ENCODE measurements at regions not wholly inside any gene's neighbourhood (a gene's known extent, or its start where the extent isn't known, plus 50 kb on each side); places are given as distances from the start of the nearest gene placed in this dataset.
"Not testable (repeated sequence)": the region's sequence is repeated elsewhere in the genome, so short reads cannot be mapped to it uniquely, and the experiment has no call there.

- Mint-ChIP-seq H3K27ac (no peak overlapping the region), H3K27me3 (no peaks in the 10 kb centered on the region), H3K4me3 (no peak overlapping the region), H3K9me3 (peaks cover 10 to 11% of the 10 kb centered on the region in 2 donors), H3K4me1 (no peaks in the 10 kb centered on the region), H3K36me3 (no peaks in the 10 kb centered on the region)
- ATAC-seq (replicated peaks) (no peak), DNase-seq (no peak)
Measured at GRCh38 chr16:59336136-59336695, 602.1 kb upstream of the GOT2 start.

- H3K4me1 Mint-ChIP-seq; H3K36me3 Mint-ChIP-seq; ATAC-seq (replicated peaks); H3K4me3 Mint-ChIP-seq; H3K27me3 Mint-ChIP-seq; DNase-seq: not testable (repeated sequence)
- Mint-ChIP-seq H3K27ac (peak overlapping the region; percentile 22), H3K9me3 (peaks cover 8 to 10% of the 10 kb centered on the region in 2 donors)
Measured at GRCh38 chr16:59331708-59332107, 597.6 kb upstream of the GOT2 start.

- Mint-ChIP-seq H3K27me3 (no peaks in the 10 kb centered on the region), H3K9me3 (peaks cover 10% of the 10 kb centered on the region in 2 donors), H3K36me3 (no peaks in the 10 kb centered on the region), H3K27ac (peak overlapping the region; percentile 37), H3K4me1 (no peaks in the 10 kb centered on the region), H3K4me3 (no peak overlapping the region)
- ATAC-seq (replicated peaks) (no peak), DNase-seq (no peak)
Measured at GRCh38 chr16:59330019-59330670, 596.0 kb upstream of the GOT2 start.

DNA sequence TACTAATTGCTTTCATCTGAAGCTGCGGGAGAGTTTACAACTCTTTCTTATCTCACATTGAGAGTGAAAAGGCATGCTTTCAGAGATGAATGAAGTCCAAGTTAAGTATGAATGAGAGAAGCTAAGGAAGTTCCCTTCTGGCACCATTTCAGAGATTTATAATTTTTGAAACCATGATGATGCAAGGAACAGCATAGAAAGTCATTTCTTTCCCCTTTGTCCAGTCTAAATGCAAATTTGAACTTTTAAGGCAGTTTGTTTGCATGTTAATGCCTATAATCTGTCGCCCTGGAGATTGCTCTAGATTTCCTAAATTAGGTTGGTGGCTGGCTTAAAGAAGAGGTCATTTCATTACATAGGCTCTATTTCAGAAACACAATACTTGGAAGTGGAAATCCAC lies 594.8 kb upstream of the GOT2 start:
- DNase-seq (no peak), ATAC-seq (replicated peaks) (no peak)
- Mint-ChIP-seq H3K36me3 (no peaks in the 10 kb centered on the region), H3K4me3 (no peak overlapping the region), H3K27me3 (no peaks in the 10 kb centered on the region), H3K4me1 (no peaks in the 10 kb centered on the region), H3K27ac (no peak overlapping the region), H3K9me3 (peaks cover 7 to 10% of the 10 kb centered on the region in 2 donors)

GRCh38 chr16:59327894-59328293 lies 593.8 kb upstream of the GOT2 start:
- H3K27me3 Mint-ChIP-seq = no peaks in the 10 kb centered on the region
- H3K9me3 Mint-ChIP-seq = peaks cover 7 to 8% of the 10 kb centered on the region in 2 donors
- H3K4me1 Mint-ChIP-seq = no peaks in the 10 kb centered on the region
- H3K27ac Mint-ChIP-seq = no peak overlapping the region
- H3K36me3 Mint-ChIP-seq = no peaks in the 10 kb centered on the region
- DNase-seq (no peak), ATAC-seq (replicated peaks) (no peak)
- H3K4me3 Mint-ChIP-seq = no peak overlapping the region

GRCh38 chr16:59326955-59327354 lies 592.8 kb upstream of the GOT2 start:
- DNase-seq (no peak), ATAC-seq (replicated peaks) (no peak)
- peaks cover 4 to 5% of the 10 kb centered on the region in 2 donors for H3K9me3 Mint-ChIP-seq
- H3K4me3 Mint-ChIP-seq = no peak overlapping the region
- no peak overlapping the region for H3K27ac Mint-ChIP-seq
- H3K36me3 Mint-ChIP-seq = no peaks in the 10 kb centered on the region
- H3K4me1 Mint-ChIP-seq = no peaks in the 10 kb centered on the region
- H3K27me3 Mint-ChIP-seq = no peaks in the 10 kb centered on the region

DNA sequence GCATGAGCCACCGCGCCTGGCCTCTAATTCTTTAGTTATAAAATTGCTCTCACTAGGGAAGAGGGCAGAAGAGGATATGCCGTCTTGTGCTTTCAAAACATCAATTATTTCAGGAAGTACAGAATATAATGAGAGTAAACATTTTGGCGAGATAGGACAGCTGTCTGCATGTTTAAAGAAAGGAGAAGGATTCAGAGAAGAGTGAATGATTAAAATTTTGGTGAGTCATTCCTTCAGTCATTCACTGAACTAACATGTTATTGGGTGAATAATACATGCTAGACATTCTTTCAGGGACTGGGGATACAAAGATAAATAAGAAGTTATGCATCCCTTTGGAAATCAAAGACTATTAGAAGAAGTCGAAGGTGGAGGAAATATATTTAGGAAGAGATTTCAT lies 590.3 kb upstream of the GOT2 start:
- Mint-ChIP-seq H3K9me3 (peaks cover 0 to 1% of the 10 kb centered on the region in 2 donors), H3K36me3 (no peaks in the 10 kb centered on the region), H3K4me1 (no peaks in the 10 kb centered on the region), H3K27ac (no peak overlapping the region), H3K27me3 (no peaks in the 10 kb centered on the region), H3K4me3 (no peak overlapping the region)
- DNase-seq (no peak), ATAC-seq (replicated peaks) (no peak)

DNA sequence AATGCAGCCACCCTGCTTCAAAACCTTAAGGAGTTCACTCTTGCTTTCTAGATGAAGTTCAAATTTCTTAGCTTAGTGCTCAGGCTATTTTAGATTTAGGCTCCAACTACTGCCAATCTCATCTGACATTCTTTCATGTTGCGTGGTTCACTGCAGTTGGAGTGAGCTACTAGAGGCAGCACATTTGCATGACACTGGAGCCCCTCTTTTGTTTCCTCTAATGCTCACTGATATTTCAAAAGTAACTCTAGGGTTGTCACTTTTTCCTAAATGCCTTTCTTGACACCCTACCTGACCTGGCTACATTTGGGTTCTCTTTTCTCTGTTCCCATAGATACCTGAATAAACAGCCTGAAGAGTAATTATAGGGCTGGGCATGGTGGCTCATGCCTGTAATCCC lies 586.5 kb upstream of the GOT2 start:
- no peak overlapping the region for H3K4me3 Mint-ChIP-seq
- no peak overlapping the region for H3K27ac Mint-ChIP-seq
- H3K27me3 Mint-ChIP-seq = no peaks in the 10 kb centered on the region
- peaks cover 1 to 5% of the 10 kb centered on the region in 2 donors for H3K9me3 Mint-ChIP-seq
- no peaks in the 10 kb centered on the region for H3K36me3 Mint-ChIP-seq
- no peak for DNase-seq
- no peaks in the 10 kb centered on the region for H3K4me1 Mint-ChIP-seq
- no peak for ATAC-seq (replicated peaks)

DNA sequence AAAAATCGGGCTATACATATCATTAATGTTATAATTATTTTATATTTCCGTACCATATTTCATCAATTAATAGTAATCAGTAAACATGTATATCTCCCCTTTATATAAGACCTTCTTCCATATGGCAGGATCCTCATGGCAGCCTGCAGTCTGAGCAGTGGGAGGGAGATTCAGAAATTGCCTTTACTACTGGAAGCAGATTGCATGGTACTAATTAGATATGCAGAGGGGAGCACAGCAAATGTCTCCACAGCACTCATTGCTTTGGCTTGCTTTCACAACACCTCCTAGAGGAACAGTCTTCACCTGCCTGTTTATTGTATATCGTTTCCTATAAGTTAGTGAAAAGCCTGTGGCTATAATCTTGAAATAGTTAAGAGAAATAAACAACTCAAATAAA lies 585.8 kb upstream of the GOT2 start:
- no peak for ATAC-seq (replicated peaks)
- no peak for DNase-seq
- Mint-ChIP-seq H3K4me3 (no peak overlapping the region), H3K27me3 (no peaks in the 10 kb centered on the region), H3K4me1 (no peaks in the 10 kb centered on the region), H3K9me3 (peaks cover 1 to 5% of the 10 kb centered on the region in 2 donors), H3K27ac (no peak overlapping the region), H3K36me3 (no peaks in the 10 kb centered on the region)

GRCh38 chr16:59305850-59306249 lies 571.7 kb upstream of the GOT2 start:
- no peak for ATAC-seq (replicated peaks)
- peaks cover 0 to 3% of the 10 kb centered on the region in 2 donors for H3K9me3 Mint-ChIP-seq
- no peaks in the 10 kb centered on the region for H3K4me1 Mint-ChIP-seq
- H3K27me3 Mint-ChIP-seq = no peaks in the 10 kb centered on the region
- no peaks in the 10 kb centered on the region for H3K36me3 Mint-ChIP-seq
- DNase-seq = no peak
- H3K4me3 Mint-ChIP-seq = no peak overlapping the region
- H3K27ac Mint-ChIP-seq = no peak overlapping the region

- Mint-ChIP-seq H3K4me3 (no peak overlapping the region), H3K4me1 (no peaks in the 10 kb centered on the region)
Measured at GRCh38 chr16:59296888-59297287, 562.8 kb upstream of the GOT2 start.

GRCh38 chr16:59295993-59296736 lies 562.0 kb upstream of the GOT2 start:
- H3K4me3 Mint-ChIP-seq = no peak overlapping the region
- ATAC-seq (replicated peaks) = no peak

More at GRCh38 chr16:59296888-59297287, 562.8 kb upstream of the GOT2 start:
- DNase-seq = no peak
- Mint-ChIP-seq H3K27me3 (no peaks in the 10 kb centered on the region), H3K9me3 (peaks cover 5 to 6% of the 10 kb centered on the region in 2 donors), H3K27ac (no peak overlapping the region), H3K36me3 (no peaks in the 10 kb centered on the region)
- ATAC-seq (replicated peaks) = no peak

DNA sequence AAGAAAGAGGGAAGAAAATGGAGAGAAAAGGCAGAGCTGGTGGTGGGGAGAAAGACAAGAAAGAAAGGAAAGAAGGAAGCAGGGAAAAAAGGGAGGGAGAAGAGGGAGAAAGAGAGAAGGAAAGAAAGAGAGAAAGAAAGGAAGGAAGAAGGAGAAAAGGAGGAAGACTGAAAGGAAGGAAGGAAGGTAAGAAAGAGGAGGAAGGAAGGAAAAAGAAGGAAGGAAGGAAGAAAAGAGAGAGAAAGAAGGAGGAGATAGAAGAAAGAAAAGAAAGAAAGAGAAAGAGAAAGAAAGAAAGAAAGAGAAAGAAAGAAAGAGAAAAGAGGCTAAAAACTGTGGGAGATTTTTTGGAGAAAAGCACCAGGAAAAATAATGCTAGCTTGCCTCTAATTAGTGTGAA lies 561.4 kb upstream of the GOT2 start:
- Mint-ChIP-seq H3K27me3 (no peaks in the 10 kb centered on the region), H3K4me3 (no peak overlapping the region), H3K4me1 (no peaks in the 10 kb centered on the region), H3K36me3 (no peaks in the 10 kb centered on the region), H3K27ac (no peak overlapping the region), H3K9me3 (peaks cover 5 to 6% of the 10 kb centered on the region in 2 donors)
- ATAC-seq (replicated peaks) = no peak
- no peak for DNase-seq

More at GRCh38 chr16:59295993-59296736, 562.0 kb upstream of the GOT2 start:
- Mint-ChIP-seq H3K9me3 (peaks cover 5 to 6% of the 10 kb centered on the region in 2 donors), H3K36me3 (no peaks in the 10 kb centered on the region), H3K27ac (no peak overlapping the region), H3K4me1 (no peaks in the 10 kb centered on the region), H3K27me3 (no peaks in the 10 kb centered on the region)
- DNase-seq = no peak

GRCh38 chr16:59290718-59291117 lies 556.6 kb upstream of the GOT2 start:
- H3K4me1 Mint-ChIP-seq = no peaks in the 10 kb centered on the region
- H3K27ac Mint-ChIP-seq = no peak overlapping the region
- H3K4me3 Mint-ChIP-seq = no peak overlapping the region
- H3K36me3 Mint-ChIP-seq = no peaks in the 10 kb centered on the region
- peaks cover 5 to 6% of the 10 kb centered on the region in 2 donors for H3K9me3 Mint-ChIP-seq
- ATAC-seq (replicated peaks) = no peak
- no peak for DNase-seq
- no peaks in the 10 kb centered on the region for H3K27me3 Mint-ChIP-seq

- Mint-ChIP-seq H3K27ac (no peak overlapping the region), H3K4me1 (no peaks in the 10 kb centered on the region), H3K4me3 (no peak overlapping the region), H3K27me3 (no peaks in the 10 kb centered on the region), H3K36me3 (no peaks in the 10 kb centered on the region), H3K9me3 (peaks cover 5 to 8% of the 10 kb centered on the region in 2 donors)
- ATAC-seq (replicated peaks) (no peak), DNase-seq (no peak)
Measured at GRCh38 chr16:59289151-59289550, 555.0 kb upstream of the GOT2 start.

Measured in stimulated activated naive B cell treated with anti-CD40 and anti-IgM and Interleukin-4, amounts not matched to agents 10 μg/mL and 1 μg/mL and 100 μg/mL, for 72 hours (primary cell).